ENCODE measurements at regions not wholly inside any gene's neighbourhood (a gene's known extent, or its start where the extent isn't known, plus 50 kb on each side); places are given as distances from the start of the nearest gene placed in this dataset.

- no peak for DNase-seq (ENCODE audit: low spot score)
- no peaks in the 10 kb centered on the region for H3K9me2 ChIP-seq (ENCODE audit: insufficient read depth)
- no peaks in the 10 kb centered on the region for H3K27me3 ChIP-seq (ENCODE audit: insufficient read depth)
- no peak overlapping the region for H3K4me3 Mint-ChIP-seq
- H3K27me3 Mint-ChIP-seq (ENCODE audit: insufficient read depth, low read depth, poor library complexity), result peaks cover under 1% of the 10 kb centered on the region
- H3K4me1 Mint-ChIP-seq, result no peaks in the 10 kb centered on the region
- no peaks in the 10 kb centered on the region for H4K20me1 ChIP-seq (replicated peaks; ENCODE audit: insufficient read depth)
- H3K4me2 ChIP-seq, result no peak overlapping the region
- no peaks in the 10 kb centered on the region for H3K4me1 ChIP-seq (ENCODE audit: insufficient read depth)
- no peaks in the 10 kb centered on the region for H3K36me3 ChIP-seq (ENCODE audit: insufficient read depth)
- H3K27ac ChIP-seq (ENCODE audit: low read depth), result no peak overlapping the region
- H3K79me2 ChIP-seq (replicated peaks; ENCODE audit: insufficient read depth), result no peaks in the 10 kb centered on the region
- H3K36me3 Mint-ChIP-seq (ENCODE audit: low read depth), result no peaks in the 10 kb centered on the region
- H2AFZ ChIP-seq, result no peak overlapping the region
- no peaks in the 10 kb centered on the region for H3F3A ChIP-seq (replicated peaks; ENCODE audit: low read depth)
- no peak overlapping the region for H3K27ac Mint-ChIP-seq
- no peak for ATAC-seq
- TF ChIP-seq, protein P1, sequence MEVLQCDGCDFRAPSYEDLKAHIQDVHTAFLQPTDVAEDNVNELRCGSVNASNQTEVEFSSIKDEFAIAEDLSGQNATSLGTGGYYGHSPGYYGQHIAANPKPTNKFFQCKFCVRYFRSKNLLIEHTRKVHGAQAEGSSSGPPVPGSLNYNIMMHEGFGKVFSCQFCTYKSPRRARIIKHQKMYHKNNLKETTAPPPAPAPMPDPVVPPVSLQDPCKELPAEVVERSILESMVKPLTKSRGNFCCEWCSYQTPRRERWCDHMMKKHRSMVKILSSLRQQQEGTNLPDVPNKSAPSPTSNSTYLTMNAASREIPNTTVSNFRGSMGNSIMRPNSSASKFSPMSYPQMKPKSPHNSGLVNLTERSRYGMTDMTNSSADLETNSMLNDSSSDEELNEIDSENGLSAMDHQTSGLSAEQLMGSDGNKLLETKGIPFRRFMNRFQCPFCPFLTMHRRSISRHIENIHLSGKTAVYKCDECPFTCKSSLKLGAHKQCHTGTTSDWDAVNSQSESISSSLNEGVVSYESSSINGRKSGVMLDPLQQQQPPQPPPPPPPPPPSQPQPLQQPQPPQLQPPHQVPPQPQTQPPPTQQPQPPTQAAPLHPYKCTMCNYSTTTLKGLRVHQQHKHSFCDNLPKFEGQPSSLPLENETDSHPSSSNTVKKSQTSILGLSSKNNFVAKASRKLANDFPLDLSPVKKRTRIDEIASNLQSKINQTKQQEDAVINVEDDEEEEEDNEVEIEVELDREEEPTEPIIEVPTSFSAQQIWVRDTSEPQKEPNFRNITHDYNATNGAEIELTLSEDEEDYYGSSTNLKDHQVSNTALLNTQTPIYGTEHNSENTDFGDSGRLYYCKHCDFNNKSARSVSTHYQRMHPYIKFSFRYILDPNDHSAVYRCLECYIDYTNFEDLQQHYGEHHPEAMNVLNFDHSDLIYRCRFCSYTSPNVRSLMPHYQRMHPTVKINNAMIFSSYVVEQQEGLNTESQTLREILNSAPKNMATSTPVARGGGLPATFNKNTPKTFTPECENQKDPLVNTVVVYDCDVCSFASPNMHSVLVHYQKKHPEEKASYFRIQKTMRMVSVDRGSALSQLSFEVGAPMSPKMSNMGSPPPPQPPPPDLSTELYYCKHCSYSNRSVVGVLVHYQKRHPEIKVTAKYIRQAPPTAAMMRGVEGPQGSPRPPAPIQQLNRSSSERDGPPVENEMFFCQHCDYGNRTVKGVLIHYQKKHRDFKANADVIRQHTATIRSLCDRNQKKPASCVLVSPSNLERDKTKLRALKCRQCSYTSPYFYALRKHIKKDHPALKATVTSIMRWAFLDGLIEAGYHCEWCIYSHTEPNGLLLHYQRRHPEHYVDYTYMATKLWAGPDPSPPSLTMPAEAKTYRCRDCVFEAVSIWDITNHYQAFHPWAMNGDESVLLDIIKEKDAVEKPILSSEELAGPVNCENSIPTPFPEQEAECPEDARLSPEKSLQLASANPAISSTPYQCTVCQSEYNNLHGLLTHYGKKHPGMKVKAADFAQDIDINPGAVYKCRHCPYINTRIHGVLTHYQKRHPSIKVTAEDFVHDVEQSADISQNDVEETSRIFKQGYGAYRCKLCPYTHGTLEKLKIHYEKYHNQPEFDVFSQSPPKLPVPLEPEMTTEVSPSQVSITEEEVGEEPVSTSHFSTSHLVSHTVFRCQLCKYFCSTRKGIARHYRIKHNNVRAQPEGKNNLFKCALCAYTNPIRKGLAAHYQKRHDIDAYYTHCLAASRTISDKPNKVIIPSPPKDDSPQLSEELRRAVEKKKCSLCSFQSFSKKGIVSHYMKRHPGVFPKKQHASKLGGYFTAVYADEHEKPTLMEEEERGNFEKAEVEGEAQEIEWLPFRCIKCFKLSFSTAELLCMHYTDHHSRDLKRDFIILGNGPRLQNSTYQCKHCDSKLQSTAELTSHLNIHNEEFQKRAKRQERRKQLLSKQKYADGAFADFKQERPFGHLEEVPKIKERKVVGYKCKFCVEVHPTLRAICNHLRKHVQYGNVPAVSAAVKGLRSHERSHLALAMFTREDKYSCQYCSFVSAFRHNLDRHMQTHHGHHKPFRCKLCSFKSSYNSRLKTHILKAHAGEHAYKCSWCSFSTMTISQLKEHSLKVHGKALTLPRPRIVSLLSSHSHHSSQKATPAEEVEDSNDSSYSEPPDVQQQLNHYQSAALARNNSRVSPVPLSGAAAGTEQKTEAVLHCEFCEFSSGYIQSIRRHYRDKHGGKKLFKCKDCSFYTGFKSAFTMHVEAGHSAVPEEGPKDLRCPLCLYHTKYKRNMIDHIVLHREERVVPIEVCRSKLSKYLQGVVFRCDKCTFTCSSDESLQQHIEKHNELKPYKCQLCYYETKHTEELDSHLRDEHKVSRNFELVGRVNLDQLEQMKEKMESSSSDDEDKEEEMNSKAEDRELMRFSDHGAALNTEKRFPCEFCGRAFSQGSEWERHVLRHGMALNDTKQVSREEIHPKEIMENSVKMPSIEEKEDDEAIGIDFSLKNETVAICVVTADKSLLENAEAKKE (CRISPR knock-in tag; IDR thresholded peaks at IDR 0.05), result no peak
- TF ChIP-seq ZNF331 (CRISPR knock-in tag; IDR thresholded peaks at IDR 0.05; ENCODE audit: low read depth) (no peak), STAT1 (IDR thresholded peaks at IDR 0.05; ENCODE audit: unreplicated experiment) (no peak), CREB1 (CRISPR knock-in tag; IDR thresholded peaks at IDR 0.05; ENCODE audit: low read depth) (no peak), ZNF114 (CRISPR knock-in tag; IDR thresholded peaks at IDR 0.05) (no peak), EZH2 (IDR thresholded peaks at IDR 0.05; ENCODE audit: low read depth, unreplicated experiment) (no peak), POLR2AphosphoS5 (IDR thresholded peaks at IDR 0.05; ENCODE audit: low read depth) (no peak), NANOG (IDR thresholded peaks at IDR 0.05; ENCODE audit: borderline replicate concordance) (no peak), JUNB (IDR thresholded peaks at IDR 0.05; ENCODE audit: unreplicated experiment) (no peak), EZH2phosphoT487 (IDR thresholded peaks at IDR 0.05; ENCODE audit: unreplicated experiment) (no peak)
- TF ChIP-seq, protein P2, sequence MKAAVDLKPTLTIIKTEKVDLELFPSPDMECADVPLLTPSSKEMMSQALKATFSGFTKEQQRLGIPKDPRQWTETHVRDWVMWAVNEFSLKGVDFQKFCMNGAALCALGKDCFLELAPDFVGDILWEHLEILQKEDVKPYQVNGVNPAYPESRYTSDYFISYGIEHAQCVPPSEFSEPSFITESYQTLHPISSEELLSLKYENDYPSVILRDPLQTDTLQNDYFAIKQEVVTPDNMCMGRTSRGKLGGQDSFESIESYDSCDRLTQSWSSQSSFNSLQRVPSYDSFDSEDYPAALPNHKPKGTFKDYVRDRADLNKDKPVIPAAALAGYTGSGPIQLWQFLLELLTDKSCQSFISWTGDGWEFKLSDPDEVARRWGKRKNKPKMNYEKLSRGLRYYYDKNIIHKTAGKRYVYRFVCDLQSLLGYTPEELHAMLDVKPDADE (IDR thresholded peaks at IDR 0.05), result no peak
- TF ChIP-seq, protein P3, sequence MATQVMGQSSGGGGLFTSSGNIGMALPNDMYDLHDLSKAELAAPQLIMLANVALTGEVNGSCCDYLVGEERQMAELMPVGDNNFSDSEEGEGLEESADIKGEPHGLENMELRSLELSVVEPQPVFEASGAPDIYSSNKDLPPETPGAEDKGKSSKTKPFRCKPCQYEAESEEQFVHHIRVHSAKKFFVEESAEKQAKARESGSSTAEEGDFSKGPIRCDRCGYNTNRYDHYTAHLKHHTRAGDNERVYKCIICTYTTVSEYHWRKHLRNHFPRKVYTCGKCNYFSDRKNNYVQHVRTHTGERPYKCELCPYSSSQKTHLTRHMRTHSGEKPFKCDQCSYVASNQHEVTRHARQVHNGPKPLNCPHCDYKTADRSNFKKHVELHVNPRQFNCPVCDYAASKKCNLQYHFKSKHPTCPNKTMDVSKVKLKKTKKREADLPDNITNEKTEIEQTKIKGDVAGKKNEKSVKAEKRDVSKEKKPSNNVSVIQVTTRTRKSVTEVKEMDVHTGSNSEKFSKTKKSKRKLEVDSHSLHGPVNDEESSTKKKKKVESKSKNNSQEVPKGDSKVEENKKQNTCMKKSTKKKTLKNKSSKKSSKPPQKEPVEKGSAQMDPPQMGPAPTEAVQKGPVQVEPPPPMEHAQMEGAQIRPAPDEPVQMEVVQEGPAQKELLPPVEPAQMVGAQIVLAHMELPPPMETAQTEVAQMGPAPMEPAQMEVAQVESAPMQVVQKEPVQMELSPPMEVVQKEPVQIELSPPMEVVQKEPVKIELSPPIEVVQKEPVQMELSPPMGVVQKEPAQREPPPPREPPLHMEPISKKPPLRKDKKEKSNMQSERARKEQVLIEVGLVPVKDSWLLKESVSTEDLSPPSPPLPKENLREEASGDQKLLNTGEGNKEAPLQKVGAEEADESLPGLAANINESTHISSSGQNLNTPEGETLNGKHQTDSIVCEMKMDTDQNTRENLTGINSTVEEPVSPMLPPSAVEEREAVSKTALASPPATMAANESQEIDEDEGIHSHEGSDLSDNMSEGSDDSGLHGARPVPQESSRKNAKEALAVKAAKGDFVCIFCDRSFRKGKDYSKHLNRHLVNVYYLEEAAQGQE (IDR thresholded peaks at IDR 0.05; ENCODE audit: unreplicated experiment), result no peak
- TF ChIP-seq, protein P4, sequence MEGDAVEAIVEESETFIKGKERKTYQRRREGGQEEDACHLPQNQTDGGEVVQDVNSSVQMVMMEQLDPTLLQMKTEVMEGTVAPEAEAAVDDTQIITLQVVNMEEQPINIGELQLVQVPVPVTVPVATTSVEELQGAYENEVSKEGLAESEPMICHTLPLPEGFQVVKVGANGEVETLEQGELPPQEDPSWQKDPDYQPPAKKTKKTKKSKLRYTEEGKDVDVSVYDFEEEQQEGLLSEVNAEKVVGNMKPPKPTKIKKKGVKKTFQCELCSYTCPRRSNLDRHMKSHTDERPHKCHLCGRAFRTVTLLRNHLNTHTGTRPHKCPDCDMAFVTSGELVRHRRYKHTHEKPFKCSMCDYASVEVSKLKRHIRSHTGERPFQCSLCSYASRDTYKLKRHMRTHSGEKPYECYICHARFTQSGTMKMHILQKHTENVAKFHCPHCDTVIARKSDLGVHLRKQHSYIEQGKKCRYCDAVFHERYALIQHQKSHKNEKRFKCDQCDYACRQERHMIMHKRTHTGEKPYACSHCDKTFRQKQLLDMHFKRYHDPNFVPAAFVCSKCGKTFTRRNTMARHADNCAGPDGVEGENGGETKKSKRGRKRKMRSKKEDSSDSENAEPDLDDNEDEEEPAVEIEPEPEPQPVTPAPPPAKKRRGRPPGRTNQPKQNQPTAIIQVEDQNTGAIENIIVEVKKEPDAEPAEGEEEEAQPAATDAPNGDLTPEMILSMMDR (conservative IDR thresholded peaks at IDR 0.05; ENCODE audit: low read depth in 2 of 2), result no peak
- no peaks in the 10 kb centered on the region for H3K9me3 Mint-ChIP-seq
- H3K4me3 ChIP-seq, result no peak overlapping the region
These were observed 49.9 kb upstream of the GAS1 start for GRCh38 chr9:86997156-86997555.
